ENCODE measurements at regions not wholly inside any gene's neighbourhood (a gene's known extent, or its start where the extent isn't known, plus 50 kb on each side); places are given as distances from the start of the nearest gene placed in this dataset.

- no peak for DNase-seq
- in situ Hi-C loops (cut with HindIII; ENCODE audit: low pct_ligation_motif_present, low pct_unique_long_range_greater_than_20kb, low sequenced_read_pairs), result no loop called here
These were observed 663.6 kb downstream of the RNF144B start for GRCh38 chr6:19050765-19051164.

GRCh38 chr6:19052219-19052618 is 665.1 kb downstream of the RNF144B start:
- no peak for DNase-seq

GRCh38 chr6:19059102-19059501 is 672.0 kb downstream of the RNF144B start:
- no peak for DNase-seq
- in situ Hi-C loops (cut with HindIII; ENCODE audit: low pct_ligation_motif_present, low pct_unique_long_range_greater_than_20kb, low sequenced_read_pairs), result no loop called here

More at GRCh38 chr6:19052219-19052618, 665.1 kb downstream of the RNF144B start:
- in situ Hi-C loops (cut with HindIII; ENCODE audit: low pct_ligation_motif_present, low pct_unique_long_range_greater_than_20kb, low sequenced_read_pairs), result no loop called here

GRCh38 chr6:19067165-19067564 is 680.0 kb downstream of the RNF144B start:
- no peak for DNase-seq
- in situ Hi-C loops (cut with HindIII; ENCODE audit: low pct_ligation_motif_present, low pct_unique_long_range_greater_than_20kb, low sequenced_read_pairs), result no loop called here

- in situ Hi-C loops (cut with HindIII; ENCODE audit: low pct_ligation_motif_present, low pct_unique_long_range_greater_than_20kb, low sequenced_read_pairs), result no loop called here
- no peak for DNase-seq
These were observed 683.4 kb downstream of the RNF144B start for GRCh38 chr6:19070520-19070919.

GRCh38 chr6:19083801-19084200 is 696.7 kb downstream of the RNF144B start:
- no peak for DNase-seq
- in situ Hi-C loops (cut with HindIII; ENCODE audit: low pct_ligation_motif_present, low pct_unique_long_range_greater_than_20kb, low sequenced_read_pairs), result no loop called here

GRCh38 chr6:19086480-19086879 is 699.3 kb downstream of the RNF144B start:
- DNase-seq, result no peak
- in situ Hi-C loops (cut with HindIII; ENCODE audit: low pct_ligation_motif_present, low pct_unique_long_range_greater_than_20kb, low sequenced_read_pairs), result no loop called here

- in situ Hi-C loops (cut with HindIII; ENCODE audit: low pct_ligation_motif_present, low pct_unique_long_range_greater_than_20kb, low sequenced_read_pairs), result no loop called here
- no peak for DNase-seq
These were observed 700.1 kb downstream of the RNF144B start for GRCh38 chr6:19087296-19087695.

GRCh38 chr6:19087897-19088296 is 700.7 kb downstream of the RNF144B start:
- in situ Hi-C loops (cut with HindIII; ENCODE audit: low pct_ligation_motif_present, low pct_unique_long_range_greater_than_20kb, low sequenced_read_pairs), result no loop called here
- no peak for DNase-seq

- in situ Hi-C loops (cut with HindIII; ENCODE audit: low pct_ligation_motif_present, low pct_unique_long_range_greater_than_20kb, low sequenced_read_pairs), result no loop called here
- no peak for DNase-seq
These were observed 713.6 kb downstream of the RNF144B start for GRCh38 chr6:19100752-19101151.

GRCh38 chr6:19102936-19103335 is 715.8 kb downstream of the RNF144B start:
- in situ Hi-C loops (cut with HindIII; ENCODE audit: low pct_ligation_motif_present, low pct_unique_long_range_greater_than_20kb, low sequenced_read_pairs), result no loop called here
- no peak for DNase-seq

- DNase-seq, result no peak
- in situ Hi-C loops (cut with HindIII; ENCODE audit: low pct_ligation_motif_present, low pct_unique_long_range_greater_than_20kb, low sequenced_read_pairs), result no loop called here
These were observed 720.3 kb downstream of the RNF144B start for GRCh38 chr6:19107468-19107867.

GRCh38 chr6:19121521-19121920 is 715.6 kb upstream of the ID4 start:
- no peak for DNase-seq
- in situ Hi-C loops (cut with HindIII; ENCODE audit: low pct_ligation_motif_present, low pct_unique_long_range_greater_than_20kb, low sequenced_read_pairs), result no loop called here

- no peak for DNase-seq
- in situ Hi-C loops (cut with HindIII; ENCODE audit: low pct_ligation_motif_present, low pct_unique_long_range_greater_than_20kb, low sequenced_read_pairs), result no loop called here
These were observed 710.1 kb upstream of the ID4 start for GRCh38 chr6:19127081-19127480.

GRCh38 chr6:19128701-19129100 is 708.5 kb upstream of the ID4 start:
- no peak for DNase-seq
- in situ Hi-C loops (cut with HindIII; ENCODE audit: low pct_ligation_motif_present, low pct_unique_long_range_greater_than_20kb, low sequenced_read_pairs), result no loop called here

- in situ Hi-C loops (cut with HindIII; ENCODE audit: low pct_ligation_motif_present, low pct_unique_long_range_greater_than_20kb, low sequenced_read_pairs), result no loop called here
These were observed 701.5 kb upstream of the ID4 start for GRCh38 chr6:19135706-19136105.

GRCh38 chr6:19137505-19137904 is 699.7 kb upstream of the ID4 start:
- DNase-seq, result no peak
- in situ Hi-C loops (cut with HindIII; ENCODE audit: low pct_ligation_motif_present, low pct_unique_long_range_greater_than_20kb, low sequenced_read_pairs), result no loop called here

More at GRCh38 chr6:19135706-19136105, 701.5 kb upstream of the ID4 start:
- no peak for DNase-seq

- no peak for DNase-seq
- in situ Hi-C loops (cut with HindIII; ENCODE audit: low pct_ligation_motif_present, low pct_unique_long_range_greater_than_20kb, low sequenced_read_pairs), result no loop called here
These were observed 694.9 kb upstream of the ID4 start for GRCh38 chr6:19142275-19142674.

GRCh38 chr6:19150307-19150706 is 686.9 kb upstream of the ID4 start:
- in situ Hi-C loops (cut with HindIII; ENCODE audit: low pct_ligation_motif_present, low pct_unique_long_range_greater_than_20kb, low sequenced_read_pairs), result no loop called here

GRCh38 chr6:19153270-19153980 is 683.7 kb upstream of the ID4 start:
- in situ Hi-C loops (cut with HindIII; ENCODE audit: low pct_ligation_motif_present, low pct_unique_long_range_greater_than_20kb, low sequenced_read_pairs), result no loop called here
- no peak for DNase-seq

More at GRCh38 chr6:19150307-19150706, 686.9 kb upstream of the ID4 start:
- no peak for DNase-seq

- in situ Hi-C loops (cut with HindIII; ENCODE audit: low pct_ligation_motif_present, low pct_unique_long_range_greater_than_20kb, low sequenced_read_pairs), result no loop called here
- no peak for DNase-seq
These were observed 683.2 kb upstream of the ID4 start for GRCh38 chr6:19153981-19154295.
